Epidermal melanocyte (primary cell): ENCODE measurements at regions not wholly inside any gene's neighbourhood (a gene's known extent, or its start where the extent isn't known, plus 50 kb on each side); places are given as distances from the start of the nearest gene placed in this dataset.

Experiments used
- DNase-seq: peaks from one replicate; pipeline ENCODE4 v3.0.0; 2011; ENCODE audit warnings: low spot score; ENCODE audit not compliant: insufficient read length

DNA sequence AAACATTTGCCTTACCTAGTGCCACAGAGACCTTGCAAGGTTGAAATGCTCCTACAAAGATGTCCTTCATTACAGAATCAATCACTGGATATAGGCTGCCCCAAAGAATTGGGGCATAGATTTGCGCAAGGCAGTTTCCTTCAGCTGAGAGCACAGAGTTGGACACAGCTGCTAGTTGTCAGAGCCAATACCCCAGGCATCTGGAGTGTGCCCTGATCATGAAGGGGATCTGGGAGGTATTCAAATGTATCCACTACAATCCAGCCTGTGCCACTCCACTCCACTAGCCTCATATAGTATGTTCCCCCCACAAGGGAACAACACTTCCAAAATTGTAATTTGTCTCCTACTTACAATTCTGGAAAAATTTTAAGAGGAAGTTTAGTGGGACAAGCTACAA, 62.3 kb upstream of the ITPRID2 start:
- no peak for DNase-seq

DNA sequence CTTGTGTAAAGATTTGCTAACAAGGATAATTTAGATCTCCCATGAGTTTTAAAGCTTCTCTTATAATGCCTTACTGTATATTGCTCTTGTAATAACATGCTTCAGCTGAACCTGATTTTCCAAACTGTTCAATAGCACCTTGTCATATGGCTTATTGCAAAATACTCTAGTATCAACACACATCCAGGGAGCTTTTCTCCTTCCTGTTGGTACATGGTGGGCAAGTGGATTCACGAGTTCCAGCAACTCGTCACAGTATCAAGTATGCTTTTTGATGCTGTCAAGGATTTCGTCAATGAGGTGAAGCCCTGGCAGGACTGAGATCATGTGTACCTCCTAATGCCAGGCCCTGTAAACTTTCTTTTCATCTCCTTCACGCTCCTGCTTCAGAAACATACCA, 59.5 kb upstream of the ITPRID2 start:
- no peak for DNase-seq

DNA sequence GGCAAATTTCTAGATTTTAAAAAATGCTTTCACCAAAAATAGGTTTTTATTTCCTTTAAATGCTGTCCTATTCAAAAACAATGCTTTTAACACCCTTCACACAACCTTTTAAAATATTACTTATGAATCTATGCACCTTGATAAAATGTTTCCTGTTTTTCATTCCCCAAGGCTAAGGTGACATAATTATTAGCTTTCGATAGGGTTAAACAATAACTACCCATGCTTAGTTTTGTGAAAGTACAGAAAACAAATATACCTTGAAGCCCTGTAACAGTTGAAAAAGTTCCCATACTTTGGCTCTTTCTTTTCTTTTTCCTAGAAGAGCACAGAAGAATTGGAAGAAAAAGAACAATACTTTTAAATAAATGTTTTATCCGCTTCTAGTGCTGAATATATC, 54.9 kb upstream of the ITPRID2 start:
- DNase-seq = no peak

DNA sequence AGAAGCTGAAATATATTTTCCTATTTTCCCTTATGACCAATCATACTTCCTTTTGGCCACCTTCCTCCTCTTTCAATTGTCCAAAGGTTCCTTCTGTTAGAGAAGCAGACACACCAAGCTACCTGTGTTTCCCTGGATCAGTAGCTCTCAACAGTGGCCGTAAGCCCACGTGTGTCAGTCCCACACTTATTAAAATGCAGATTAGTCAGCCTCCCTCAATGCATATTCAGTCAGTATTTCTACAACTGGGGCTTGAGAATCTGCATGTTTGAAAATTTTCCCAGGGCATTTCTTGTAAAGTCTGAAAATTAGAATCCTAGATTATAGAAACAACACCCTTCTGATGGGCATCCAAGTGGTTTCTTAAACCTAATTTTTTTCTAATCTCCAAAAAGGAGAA, 54.0 kb upstream of the ITPRID2 start:
- no peak for DNase-seq

DNA sequence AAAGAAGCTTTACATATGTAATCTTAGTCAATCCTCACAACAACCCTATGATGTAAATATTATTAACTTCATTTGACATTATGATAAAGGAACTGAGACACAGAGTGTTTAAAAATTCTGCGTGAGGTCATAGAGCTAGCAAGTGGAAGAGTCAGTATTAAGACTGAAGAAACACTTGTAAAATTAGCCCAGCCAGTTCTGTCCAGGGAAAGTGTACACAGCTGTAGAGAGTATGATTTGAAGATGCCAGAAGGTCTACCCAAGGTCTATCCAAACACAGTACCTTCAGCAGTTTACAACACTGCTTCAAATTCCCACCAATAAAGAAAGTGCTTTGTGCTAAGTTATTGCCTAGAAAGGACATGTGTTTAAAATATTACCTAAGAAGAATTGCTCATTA, 51.7 kb upstream of the ITPRID2 start:
- no peak for DNase-seq

DNA sequence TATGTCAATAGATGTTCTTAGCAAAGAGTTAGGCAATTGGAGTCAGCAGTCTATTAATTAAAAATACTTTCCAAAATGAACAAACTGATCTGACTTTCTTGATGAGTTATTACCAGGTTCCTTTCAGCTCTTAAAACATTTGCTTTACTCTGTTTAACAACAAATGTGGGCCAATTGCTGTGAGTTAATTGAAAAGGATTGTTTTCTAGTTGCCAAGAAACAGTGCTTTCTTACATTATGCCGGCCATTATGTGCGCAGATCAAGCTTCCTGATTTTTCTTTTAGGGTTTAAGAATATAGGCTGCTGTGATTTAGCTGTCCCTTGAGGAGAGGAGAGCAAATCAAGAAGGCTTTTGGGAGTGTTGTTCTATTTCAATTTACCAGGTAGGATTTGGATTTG, 50.5 kb upstream of the ITPRID2 start:
- DNase-seq = no peak
